Stimulated activated CD4-positive, alpha-beta T cell treated with anti-CD3 and anti-CD28 coated beads, Interleukin-4, amount 100 ng/mL, for 48 hours (primary cell): ENCODE measurements at regions not wholly inside any gene's neighbourhood (a gene's known extent, or its start where the extent isn't known, plus 50 kb on each side); places are given as distances from the start of the nearest gene placed in this dataset.
"Not testable (repeated sequence)": the region's sequence is repeated elsewhere in the genome, so short reads cannot be mapped to it uniquely, and the experiment has no call there.

Experiments
- DNase-seq, 2 donors: peaks; one replicate each; pipeline ENCODE4 v3.0.0-alpha.2; 2020; ENCODE audit warnings: low read depth in 2 of 2

DNA sequence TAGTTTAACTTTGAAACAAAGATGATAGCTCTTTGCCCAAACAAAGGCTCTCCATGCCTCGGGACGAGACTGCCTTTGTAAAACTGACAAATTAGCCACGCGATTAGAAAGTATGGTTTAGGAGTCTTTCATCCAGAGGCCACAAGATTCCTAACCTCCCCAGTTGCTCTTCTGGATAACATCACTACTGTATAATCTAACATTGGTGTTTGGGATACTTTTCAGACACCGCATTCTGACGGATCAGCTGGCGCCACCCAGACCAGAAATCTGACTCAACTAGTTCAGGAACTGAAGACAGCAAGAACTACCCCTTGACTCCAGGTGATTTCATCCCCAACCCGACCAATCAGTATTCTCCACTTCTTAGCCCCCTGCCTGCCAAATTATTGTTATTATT, 98.1 kb upstream of the TEX13D start:
- DNase-seq = no peak

DNA sequence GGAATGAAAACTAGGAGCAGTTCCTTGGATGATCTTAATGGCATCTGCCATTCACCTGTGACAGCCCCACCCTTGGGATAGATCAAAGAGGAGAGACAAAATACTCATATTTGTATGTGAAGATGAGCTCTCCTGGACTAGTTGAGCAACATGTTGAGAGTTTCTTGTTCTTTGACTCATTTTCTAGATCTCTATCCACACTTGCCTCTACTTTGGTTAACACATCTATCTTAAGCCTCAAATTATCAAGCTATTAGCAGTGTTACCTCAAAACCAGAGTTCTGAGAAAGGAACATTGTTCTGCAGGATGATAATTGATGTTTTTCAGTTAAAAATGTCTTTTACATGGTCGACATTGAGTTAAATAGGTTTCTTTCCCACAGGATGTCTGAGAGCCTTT, 94.2 kb upstream of the TEX13D start:
- no peak for DNase-seq

DNA sequence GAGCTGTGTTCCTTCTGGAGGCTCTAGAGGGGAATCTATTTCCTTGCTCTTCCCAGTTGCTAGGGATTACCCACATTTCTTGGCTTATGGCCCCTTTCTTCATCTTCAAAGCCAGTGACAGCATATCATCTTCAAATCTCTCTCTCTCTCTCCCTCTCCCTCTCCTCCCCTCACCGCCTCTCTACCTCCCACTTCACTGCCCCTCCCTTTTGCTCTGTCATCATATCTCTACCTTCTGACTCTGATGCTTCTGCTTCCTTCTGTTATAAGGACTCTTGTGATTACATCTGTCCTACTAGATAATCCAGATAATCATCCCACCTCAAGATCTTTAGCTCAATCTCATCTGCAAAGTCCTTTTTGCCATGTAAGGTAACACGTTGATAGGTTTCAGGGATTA, 93.1 kb upstream of the TEX13D start:
- DNase-seq = no peak

DNA sequence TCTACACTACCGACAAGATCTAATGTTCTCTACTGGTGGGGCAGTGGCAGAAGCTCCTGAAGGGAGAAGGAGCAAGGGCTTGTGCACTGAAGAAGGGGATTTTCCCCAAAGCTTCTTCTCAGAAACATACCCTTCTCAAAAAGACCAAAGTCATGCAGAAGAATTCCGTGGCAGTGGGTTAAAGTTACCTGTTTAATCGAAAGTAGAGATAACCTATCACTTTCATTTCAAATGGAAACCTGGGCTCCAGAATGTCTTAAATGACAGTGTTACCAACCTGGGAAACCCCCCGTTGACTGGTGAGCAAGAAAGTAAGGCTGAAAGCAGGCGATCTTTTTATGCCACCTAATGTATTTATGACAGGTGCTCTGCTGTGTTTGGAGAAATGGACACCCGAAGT, 92.5 kb upstream of the TEX13D start:
- DNase-seq = peak in 1 of 2 donors; percentile 37

DNA sequence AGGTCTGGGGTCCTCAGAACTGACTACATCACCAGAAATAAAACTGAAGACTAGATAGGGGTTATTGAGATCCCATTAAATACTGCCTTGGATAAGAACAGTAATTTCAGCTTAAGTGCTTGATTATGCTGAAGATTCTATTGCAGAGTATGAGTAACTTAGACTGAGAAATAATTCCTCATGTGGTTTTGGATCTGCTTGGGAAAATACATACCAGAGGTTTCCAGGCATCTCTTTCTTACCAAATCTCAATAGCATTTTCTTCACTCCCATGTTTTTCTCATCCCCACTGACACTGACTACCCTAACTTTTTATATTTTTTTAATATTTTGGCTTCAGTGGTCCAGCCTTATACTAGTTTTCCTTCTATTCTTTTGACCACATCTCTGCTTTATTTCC, 92.0 kb upstream of the TEX13D start:
- no peak for DNase-seq

DNA sequence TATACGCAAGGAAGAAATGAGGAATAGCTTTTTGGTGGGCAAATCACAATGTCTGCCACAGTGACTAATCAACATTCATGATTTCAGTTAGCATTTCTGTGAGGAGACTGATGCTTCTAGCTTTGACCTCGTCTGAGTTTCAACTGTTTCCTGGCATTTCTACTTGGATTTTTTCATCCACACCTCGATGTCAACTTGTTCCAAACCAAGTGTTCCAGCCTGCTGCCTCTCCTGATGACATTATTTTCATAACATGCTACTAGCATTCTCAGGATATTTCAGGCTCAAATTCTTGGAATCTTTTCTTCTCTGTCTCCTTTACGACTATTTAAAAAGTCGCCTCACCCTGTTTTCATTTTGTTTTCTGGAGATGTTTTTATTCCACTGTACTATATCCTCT, 90.3 kb upstream of the TEX13D start:
- DNase-seq = no peak

DNA sequence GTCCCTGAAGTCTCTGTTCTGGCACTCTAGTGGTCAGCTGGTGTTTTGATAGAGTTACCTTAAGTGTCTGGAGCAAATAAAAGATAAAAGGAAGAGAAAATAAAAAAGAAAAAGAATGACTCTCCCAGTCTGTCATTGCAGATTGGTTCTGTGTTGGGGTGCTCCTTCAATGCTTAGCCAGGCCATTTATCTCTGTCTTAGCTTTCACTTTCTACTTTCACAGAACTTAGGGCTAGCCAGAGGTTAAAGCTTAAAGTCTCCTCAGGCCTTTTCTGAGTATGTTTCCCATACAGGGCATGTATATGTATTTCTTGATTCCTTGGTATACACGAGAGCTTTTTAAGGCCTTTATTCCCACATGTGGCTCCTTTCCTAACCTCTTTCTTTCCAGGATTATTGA, 83.1 kb upstream of the TEX13D start:
- DNase-seq = no peak

DNA sequence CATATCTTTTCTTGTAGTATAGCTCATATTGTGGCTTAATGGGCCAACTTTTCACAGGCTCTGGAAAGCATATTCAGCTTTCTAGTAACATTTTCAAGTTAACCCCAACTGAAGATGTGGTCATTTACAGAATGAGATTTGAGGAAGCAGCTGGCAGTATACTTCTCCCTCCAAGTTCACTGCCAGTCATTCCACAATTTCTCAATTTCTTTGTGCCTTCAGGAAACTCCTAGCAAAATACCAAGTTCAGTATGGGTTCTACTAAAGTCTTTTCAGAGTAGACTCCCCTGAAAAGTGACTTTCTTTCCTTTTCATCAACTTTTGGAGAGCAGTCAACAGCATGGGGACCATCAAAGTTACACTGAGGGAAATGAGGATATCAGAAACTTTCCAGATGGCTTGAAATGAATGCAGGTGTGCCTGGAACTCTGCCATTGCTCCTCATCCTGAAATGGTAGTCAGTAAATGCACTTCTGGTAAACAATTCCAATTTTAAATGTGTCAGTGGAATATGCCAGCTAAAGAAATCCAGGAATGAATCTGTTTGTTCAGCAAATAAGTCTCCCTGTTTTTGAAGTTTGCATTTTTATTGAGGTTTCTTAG, 81.5 kb upstream of the TEX13D start:
- no peak for DNase-seq

DNA sequence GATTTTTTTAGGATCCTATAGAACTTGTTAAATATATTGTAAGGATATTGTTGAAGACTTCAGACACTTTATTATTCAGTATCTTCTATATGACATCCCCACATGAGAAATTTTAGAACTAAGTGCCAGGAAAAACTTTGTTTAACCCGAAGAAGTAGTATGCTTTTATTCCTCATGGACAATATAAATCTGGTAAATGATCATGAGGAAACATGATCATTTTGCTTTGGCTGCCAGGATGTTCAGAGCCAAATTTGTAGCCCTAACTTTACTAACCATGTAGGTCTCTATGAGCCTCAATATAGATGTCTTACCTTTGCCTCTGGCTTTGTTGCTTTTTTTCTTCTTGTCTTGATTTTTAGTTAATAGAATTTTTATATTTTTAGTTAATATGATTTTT, 77.8 kb upstream of the TEX13D start:
- DNase-seq = no peak

DNA sequence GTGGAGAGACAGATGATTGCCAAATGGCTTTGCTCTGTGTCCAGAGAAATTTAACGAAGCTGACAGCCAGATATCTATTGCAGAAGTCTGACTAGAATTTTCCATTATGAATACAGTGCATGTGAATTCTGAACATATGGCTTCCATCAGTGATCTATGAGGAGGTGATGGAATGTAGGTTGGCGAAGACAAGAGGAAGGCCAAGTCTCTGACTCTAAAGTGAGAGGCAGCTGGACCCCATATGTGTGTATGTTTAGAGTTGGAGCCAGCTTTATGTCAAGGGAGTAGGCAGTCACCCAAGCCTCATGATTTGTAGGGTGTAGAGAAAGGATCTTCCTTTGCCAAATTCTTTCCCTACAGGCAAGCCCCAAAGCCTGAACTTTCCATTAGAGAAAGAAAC, 76.2 kb upstream of the TEX13D start:
- DNase-seq = no peak

DNA sequence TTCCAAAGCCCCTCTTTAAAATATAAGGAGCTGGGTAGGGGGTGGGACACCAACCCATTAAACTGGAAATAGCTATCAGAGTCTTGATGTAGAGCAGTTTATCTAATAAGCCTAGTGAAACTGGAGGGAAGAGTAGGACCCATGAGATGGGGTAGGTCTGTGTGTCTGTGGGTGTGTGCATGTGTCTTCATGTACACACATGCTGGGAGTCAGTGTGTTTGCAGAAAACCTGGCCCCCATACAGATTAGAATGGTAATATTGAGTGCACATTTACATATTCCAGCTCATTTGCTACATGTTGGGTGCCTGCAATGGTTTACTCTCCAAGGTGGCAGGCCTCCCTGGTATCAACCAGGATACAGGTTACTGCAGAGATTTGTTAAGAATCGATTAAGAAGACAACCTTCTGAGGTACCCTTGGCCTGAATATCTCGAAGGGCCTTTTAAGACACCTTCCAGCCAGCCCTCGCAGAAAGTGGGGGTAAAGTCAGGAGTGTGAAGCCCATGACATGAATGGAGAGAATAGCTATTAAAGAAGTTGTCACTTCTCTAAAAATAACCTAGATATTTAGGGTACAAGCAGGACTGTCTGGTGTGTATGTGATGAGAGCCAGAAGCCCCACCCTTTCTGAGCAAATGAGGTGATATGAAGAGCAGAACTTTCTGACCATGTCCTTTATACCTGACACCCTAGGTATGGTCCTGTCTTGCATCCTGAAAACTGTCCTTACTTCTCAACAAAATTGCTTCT, 75.7 kb upstream of the TEX13D start:
- DNase-seq = no peak

DNA sequence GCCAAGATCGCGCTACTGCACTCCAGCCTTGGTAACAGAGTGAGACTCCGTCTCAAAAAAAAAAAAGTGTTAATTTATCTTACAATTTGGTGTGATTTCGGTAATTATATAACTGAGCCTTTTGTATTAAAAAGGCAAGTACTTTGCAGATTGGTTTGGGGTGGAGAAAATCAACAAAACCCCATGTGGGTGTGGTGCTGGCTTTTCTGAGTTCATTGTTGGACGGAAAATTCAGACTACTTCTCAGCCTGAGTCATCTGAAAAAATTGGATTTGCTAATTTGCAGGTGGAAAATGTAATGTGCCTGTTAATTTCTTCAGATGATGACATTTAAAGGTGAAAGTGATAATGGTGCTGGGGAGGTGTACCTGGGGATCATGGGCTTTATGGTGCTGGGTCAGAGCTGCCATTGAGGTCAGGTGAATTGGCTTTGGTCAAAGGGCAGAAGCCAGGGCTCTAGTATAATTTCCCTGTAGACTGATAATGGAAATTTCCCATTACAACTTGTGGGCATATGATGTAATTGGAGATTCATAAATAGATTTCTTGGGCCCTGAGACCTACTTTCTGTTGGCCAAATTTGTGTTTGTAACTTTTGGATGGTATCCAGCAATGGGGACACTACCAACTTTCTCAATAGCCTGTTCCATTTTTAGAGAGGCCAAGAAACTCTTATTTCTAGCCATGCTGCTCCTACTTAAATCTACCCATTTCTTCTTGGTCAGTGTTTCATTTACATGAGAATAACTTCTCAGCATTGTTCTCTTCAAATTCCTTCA, 74.3 kb upstream of the TEX13D start:
- no peak for DNase-seq

DNA sequence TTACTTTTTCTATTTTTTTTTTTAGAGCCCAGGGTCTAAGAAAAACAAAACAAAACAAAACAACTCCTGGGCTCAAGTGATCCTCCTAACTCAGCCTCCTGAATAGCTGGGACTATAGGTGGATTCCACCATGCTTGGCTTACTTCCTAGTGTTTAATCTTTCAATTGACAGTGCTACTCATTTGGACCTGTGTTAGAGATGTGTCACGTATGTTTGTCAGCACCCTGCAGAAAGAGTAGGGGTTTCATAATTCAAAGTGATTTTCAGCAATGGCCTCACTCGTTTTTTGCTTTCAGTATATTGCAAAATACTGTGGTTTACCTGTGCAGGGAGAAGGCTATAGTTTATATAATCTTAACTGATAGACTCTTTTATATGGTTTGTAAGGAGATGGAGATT, 71.6 kb upstream of the TEX13D start:
- no peak for DNase-seq

DNA sequence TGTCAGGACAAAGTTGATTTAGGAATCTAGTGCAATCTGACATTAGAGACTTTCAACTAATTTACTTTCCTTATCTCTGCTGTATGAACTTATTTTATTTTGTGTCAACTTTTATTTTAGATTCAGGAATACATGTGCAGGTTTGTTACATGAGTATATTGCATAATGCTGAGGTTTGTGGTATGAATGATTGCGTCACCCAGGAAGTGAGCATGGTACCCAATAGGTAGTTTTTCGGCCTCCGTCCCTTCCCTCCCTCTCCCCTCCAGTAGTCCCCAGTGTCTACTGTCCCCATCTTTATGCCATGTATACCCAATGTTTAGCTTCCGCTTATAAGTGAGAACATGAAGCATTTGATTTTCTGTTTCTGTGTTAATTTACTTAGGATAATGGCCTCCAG, 68.7 kb upstream of the TEX13D start:
- DNase-seq = no peak

DNA sequence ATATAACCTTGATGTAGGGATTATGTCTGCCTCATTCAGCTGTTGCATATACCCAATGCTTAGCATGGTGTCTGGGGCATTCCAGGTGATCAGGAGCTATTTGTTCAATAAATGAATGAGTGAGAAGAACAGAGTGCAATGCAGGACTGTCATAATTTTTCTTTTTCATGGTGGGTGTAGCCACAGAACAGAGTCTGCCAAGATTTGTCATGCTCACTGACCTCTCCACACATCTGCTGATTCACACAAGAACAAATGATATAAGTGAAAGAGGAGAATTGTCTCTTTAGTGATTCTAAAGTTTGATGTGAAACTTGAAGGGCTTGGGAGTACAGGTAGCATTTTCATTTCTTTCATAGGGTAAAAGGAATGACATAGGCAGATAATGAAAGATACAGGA, 64.4 kb upstream of the TEX13D start:
- no peak for DNase-seq

DNA sequence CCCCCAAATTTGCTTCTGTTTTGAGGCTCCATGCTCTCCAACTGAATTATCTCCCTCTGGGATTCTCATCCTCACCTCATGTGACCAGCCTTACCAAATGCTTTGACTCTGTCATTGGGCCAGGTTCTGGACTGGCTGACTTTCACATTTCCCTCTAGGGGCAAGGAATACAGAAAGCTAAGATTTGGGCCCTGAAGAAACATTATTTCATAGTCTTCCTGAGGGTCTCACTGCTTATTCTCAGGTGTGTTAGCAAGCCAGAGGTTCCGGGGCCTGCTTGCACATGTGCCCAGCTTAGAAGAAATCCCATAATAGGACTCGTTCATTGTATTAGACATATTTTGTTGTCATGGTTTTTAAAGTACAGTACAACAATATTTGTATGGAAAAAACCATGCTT, 62.6 kb upstream of the TEX13D start:
- no peak for DNase-seq

DNA sequence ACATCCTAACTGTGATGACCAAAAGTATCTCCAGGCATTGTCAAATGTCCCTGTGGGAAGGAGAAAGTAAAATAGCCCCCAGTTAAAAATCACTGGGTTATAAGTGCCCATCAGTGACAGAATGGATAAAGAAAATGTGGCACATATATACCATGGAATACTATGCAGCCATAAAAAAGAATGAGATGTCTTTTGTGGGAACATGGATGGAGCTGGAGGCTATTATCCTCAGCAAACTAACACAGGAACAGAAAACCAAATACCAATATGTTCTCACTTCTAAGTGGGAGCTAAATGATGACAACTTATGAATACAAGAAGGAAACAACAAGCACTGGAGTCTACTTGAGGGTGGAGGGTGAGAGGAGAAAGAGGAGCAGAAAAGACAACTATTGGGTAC, 60.9 kb upstream of the TEX13D start:
- not testable (repeated sequence) for DNase-seq

DNA sequence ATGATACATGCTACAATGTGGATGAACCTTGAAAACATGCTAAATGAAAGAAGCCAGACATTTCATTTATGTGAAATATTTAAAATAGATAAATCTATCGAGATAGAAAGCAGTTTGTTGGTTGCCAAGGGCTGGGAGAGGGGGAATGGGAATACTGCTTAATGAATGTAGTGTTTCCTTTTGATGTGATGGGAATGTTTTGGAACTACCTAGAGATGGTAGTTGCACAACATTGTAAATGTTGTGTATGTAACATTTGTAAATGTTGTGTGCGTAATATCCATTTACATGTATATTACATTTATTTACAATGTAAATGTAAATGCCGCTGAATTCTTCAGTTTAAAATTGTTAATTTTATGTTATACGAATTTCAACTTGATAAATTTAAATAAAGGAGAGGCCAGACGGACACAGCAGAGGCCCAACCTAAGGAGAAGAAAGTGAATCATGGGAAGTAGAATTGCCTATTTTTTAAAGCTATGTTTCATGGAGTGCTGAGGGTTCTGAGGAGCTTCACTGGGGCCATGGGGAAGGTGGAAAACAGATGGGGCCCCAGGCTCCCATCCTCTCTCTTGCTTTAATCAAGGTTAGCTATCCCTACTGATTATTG, 60.0 kb upstream of the TEX13D start:
- no peak for DNase-seq

DNA sequence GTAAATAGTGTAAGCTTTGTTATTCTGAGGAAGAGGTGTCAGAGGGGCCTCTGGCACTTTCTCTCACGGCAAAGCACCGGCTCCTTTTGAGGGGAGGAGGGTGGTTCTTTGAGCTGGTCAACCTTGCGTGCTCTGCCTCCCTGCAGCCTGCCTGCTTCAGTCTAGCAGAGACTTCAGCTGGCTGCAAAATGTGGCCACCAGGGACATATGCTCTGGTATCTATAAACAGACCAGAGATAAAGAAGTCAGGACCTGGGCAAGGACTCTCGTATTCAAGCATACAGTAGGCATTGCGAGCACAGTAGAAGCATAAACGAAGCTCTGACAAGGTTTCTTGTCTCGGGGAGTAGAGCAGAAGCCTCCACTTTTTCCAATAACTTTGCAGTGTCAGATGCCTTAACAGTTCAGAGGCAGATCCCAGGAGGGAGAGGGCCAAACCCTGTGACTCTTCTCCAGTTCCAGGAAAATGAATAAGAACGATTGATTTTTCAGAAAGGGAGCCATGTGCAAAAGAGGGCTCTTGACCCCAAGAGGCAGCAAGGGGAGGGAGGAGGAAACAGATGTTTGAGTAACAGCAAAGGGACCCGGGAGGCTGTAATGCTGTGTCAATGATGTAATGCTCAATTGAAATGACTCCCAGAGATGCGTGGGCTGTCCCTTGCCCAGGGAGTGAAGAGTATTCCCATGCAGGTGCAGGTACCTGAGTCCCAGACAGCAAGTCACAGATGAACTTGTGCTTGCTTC, 57.9 kb upstream of the TEX13D start:
- no peak for DNase-seq

DNA sequence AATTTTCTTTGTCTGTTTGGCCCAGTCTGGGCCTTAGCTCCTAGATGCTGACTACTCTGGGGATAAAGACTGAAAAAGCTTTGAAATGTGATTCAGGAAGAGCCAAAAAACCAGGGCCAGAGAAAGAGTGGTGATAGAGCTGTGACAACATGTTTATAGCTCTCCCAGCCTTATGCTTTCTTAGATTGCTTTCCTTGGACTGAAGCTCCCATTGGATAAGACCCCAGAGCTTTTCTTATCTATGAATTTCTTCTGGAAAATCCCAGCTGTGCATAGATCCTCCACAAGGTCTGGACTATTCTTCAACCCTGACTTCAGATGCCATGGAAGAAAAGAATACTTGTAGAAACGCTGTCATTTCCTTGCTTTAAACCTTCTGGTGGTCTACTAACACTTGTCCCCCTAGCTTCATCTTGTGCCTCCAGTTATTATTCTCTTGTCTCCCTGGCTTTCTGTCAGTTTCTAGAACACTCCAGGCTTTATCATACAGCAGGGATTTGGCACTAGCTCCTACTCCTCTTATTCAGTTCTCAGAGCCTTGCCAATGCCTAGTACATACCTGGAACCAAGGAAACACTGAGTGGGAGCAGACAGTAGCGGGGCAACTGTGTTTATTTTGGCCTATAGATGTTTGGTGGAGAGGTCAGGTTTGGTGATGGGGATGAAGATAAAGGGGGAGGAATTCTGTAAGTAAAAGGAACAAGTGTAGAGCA, 57.1 kb upstream of the TEX13D start:
- no peak for DNase-seq

DNA sequence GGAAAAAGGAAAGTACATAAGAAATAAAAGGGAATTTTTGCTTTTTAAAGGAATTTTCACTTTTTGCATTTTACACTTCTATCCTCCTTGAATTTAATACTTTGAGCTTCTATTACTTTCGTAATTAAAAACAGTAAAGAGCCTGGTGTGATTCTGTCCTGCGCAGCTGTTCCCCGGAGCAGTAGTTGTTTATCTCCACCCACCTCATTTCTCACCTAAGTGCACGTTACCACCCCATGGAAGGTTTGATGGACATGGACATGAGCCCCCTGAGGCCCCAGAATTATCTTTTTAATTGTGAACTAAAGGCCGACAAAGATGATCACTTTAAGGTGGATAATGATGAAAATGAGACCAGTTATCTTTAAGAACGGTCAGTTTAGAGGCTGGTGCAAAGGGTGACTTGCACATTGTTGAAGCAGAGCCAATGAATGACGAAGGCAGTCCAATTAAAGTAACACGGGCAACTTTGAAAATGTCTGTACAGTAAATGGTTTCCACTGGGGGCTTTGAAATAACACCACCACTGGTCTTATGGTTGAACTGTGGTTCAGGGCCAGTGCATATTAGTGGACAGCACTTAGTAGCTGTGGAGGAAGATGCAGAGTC, 52.1 kb upstream of the TEX13D start:
- no peak for DNase-seq
